ENCODE measurements at regions not wholly inside any gene's neighbourhood (a gene's known extent, or its start where the extent isn't known, plus 50 kb on each side); places are given as distances from the start of the nearest gene placed in this dataset.

DNA sequence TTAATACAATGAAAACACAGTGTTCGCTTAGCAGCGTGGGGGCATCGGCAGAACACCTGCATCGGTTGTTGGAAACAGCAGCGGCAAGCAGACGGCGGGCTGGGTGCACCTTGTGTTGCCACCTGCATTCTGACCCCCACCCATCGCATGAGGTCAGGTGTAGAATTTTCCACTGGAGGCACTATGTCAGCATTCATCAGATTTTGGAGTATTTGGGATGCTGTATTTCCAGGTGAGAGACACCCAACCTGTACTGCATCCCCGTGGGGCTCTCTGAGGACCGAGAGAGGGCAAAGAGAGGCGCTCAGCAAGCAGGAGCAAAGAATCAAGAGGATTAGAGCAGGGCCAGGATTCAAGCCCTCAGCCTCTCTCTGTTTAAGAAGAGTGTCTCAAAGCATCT, 116.4 kb upstream of the MGMT start:
- no peak for DNase-seq
- no peaks in the 10 kb centered on the region for H3K9me3 ChIP-seq
- intact Hi-C loops (cut with DNase I; ENCODE audit: low total_unique reads) = no loop called here
- H3K27ac ChIP-seq = no peak overlapping the region
- TF ChIP-seq POLR2A (IDR thresholded peaks at IDR 0.05) = no peak
- no peak for TF ChIP-seq CTCF (IDR thresholded peaks at IDR 0.05)
- no peaks in the 10 kb centered on the region for H3K27me3 ChIP-seq
- H3K4me3 ChIP-seq = no peak overlapping the region
- no peaks in the 10 kb centered on the region for H3K4me1 ChIP-seq
- no peaks in the 10 kb centered on the region for H3K36me3 ChIP-seq

DNA sequence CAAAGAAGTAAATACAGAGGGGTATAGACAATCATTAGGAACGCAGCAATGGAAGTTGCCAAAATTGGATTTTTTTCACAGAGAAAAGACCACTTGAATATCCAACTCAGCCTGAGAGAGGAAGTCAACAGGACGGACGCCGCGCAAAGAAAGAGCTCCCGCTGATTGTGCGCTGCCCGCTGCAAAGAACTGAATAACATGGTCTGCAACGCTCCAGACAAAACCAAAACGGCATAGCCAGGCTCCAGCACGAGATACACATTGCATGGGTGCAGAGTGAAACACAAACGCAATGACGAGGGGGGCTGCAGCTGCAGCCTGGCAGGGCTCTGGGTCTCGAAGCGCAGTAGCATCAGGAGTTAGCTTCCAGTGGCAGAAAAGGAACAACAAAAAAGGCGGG, 113.9 kb upstream of the MGMT start:
- Histone ChIP-seq H3K9me3 (peaks cover 0 to 12% of the 10 kb centered on the region in 2 donors), H3K36me3 (no peaks in the 10 kb centered on the region), H3K27me3 (no peaks in the 10 kb centered on the region), H3K4me3 (no peak overlapping the region), H3K4me1 (no peaks in the 10 kb centered on the region), H3K27ac (peak overlapping the region in 1 of 2 donors; percentile 39)
- no peak for TF ChIP-seq POLR2A (IDR thresholded peaks at IDR 0.05)
- no peak for TF ChIP-seq CTCF (IDR thresholded peaks at IDR 0.05)
- intact Hi-C loops (cut with DNase I; ENCODE audit: low total_unique reads) = no loop called here
- no peak for DNase-seq

- DNase-seq = no peak
- TF ChIP-seq CTCF (IDR thresholded peaks at IDR 0.05) (no peak), POLR2A (IDR thresholded peaks at IDR 0.05) (no peak)
- Histone ChIP-seq H3K27me3 (no peaks in the 10 kb centered on the region), H3K27ac (no peak overlapping the region), H3K36me3 (no peaks in the 10 kb centered on the region), H3K9me3 (peaks cover 0 to 12% of the 10 kb centered on the region in 2 donors), H3K4me3 (no peak overlapping the region), H3K4me1 (no peaks in the 10 kb centered on the region)
- intact Hi-C loops (cut with DNase I; ENCODE audit: low total_unique reads) = no loop called here
Observed at GRCh38 chr10:129360046-129360445, 107.0 kb upstream of the MGMT start.

- intact Hi-C loops (cut with DNase I; ENCODE audit: low total_unique reads) = no loop called here
- TF ChIP-seq POLR2A (IDR thresholded peaks at IDR 0.05) = no peak
- no peak for TF ChIP-seq CTCF (IDR thresholded peaks at IDR 0.05)
- no peak overlapping the region for H3K27ac ChIP-seq
- H3K27me3 ChIP-seq = no peaks in the 10 kb centered on the region
- H3K4me1 ChIP-seq = no peaks in the 10 kb centered on the region
- H3K9me3 ChIP-seq = peaks cover 0 to 3% of the 10 kb centered on the region in 2 donors
- H3K4me3 ChIP-seq = no peak overlapping the region
- no peaks in the 10 kb centered on the region for H3K36me3 ChIP-seq
- DNase-seq = no peak
Observed at GRCh38 chr10:129361676-129362376, 105.2 kb upstream of the MGMT start.

DNA sequence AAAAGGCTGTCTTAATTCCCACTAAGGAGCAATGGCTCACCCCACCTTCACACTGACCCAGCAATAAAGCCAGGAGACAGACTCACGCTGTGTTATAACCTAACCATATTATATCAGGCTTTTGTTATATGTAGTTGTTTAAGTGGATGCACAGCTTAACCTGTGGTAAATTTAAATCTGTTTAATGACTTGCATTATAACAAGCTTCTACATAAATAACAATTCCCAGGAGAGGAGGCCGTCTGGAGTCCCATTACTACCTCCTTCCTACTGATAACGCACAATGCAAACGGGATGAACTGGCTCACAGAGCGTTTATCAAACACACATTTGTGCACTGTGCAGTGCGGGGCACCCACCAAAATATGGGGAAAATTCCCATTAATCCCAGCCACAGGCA, 102.1 kb upstream of the MGMT start:
- no peak overlapping the region for H3K27ac ChIP-seq
- no peaks in the 10 kb centered on the region for H3K4me1 ChIP-seq
- H3K9me3 ChIP-seq = no peaks in the 10 kb centered on the region
- TF ChIP-seq POLR2A (IDR thresholded peaks at IDR 0.05) (no peak), CTCF (IDR thresholded peaks at IDR 0.05) (no peak)
- intact Hi-C loops (cut with DNase I; ENCODE audit: low total_unique reads) = no loop called here
- H3K36me3 ChIP-seq = no peaks in the 10 kb centered on the region
- no peaks in the 10 kb centered on the region for H3K27me3 ChIP-seq
- H3K4me3 ChIP-seq = no peak overlapping the region
- DNase-seq = no peak

All from uterus (tissue), 3 donors.